ENCODE measurements at regions not wholly inside any gene's neighbourhood (a gene's known extent, or its start where the extent isn't known, plus 50 kb on each side); places are given as distances from the start of the nearest gene placed in this dataset.

DNA sequence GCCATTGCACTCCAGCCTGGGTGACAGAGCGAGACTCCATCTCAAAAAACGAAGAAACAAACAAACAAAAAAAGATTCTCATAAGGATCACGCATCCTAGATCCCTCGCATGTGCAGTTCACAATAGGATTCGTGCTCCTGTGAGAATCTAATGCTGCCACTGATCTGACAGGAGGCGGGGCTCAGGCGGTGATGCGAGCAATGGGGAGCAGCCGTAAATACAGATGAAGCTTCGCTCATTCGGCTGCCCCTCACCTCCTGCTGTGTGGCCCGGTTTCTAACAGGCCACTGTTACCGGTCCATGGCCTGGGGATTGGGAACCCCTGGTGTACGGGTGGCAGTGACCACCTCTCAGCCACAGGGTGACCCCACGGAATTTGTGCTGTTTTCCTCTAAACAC, 98.2 kb upstream of the MRI1 start:
- no peak for DNase-seq (ENCODE audit: low spot score)
- POLR2A ChIA-PET: no interaction called here
- Histone ChIP-seq H3K27ac (ENCODE audit: extremely low read length, insufficient read depth, low read length) (no peak overlapping the region), H3K79me2 (ENCODE audit: insufficient read depth, low read length) (no peaks in the 10 kb centered on the region), H3K9ac (ENCODE audit: insufficient read depth, low read depth, low read length) (no peak overlapping the region), H3K4me2 (ENCODE audit: low read depth, low read length) (no peak overlapping the region), H3K4me3 (replicated peaks in 1 of 3; ENCODE audit: insufficient read depth in 1 of 3, low read depth in 2 of 3, low read length in 3 of 3) (no peak overlapping the region), H3K27me3 (ENCODE audit: control insufficient read depth in 1 of 2, insufficient read depth in 2 of 2, low read length in 2 of 2) (no peaks in the 10 kb centered on the region), H4K20me1 (ENCODE audit: insufficient read depth, low read length) (no peaks in the 10 kb centered on the region), H2AFZ (ENCODE audit: low read length) (no peak overlapping the region), H3K4me1 (ENCODE audit: insufficient read depth, low read length) (no peaks in the 10 kb centered on the region), H3K36me3 (replicated peaks in 1 of 2; ENCODE audit: control insufficient read depth in 1 of 2, insufficient read depth in 2 of 2, low read length in 2 of 2) (no peaks in the 10 kb centered on the region), H3K9me3 (ENCODE audit: low read length) (no peaks in the 10 kb centered on the region)
- intact Hi-C loops (cut with micrococcal nuclease; ENCODE audit: unreplicated experiment) (no loop called here), in situ Hi-C loops (cut with HindIII; ENCODE audit: extremely low pct_ligation_motif_present, low pct_unique_long_range_greater_than_20kb) (no loop called here)
- CTCF ChIA-PET (ENCODE audit: low intra/inter-chr PET ratio, low total read pairs): no interaction called here
- 48% methylated on average over 7 of the region's 15 CpGs for WGBS (ENCODE audit: low lambda C conversion rate)
- TF ChIP-seq ZNF264 (CRISPR knock-in tag; IDR thresholded peaks at IDR 0.05) (no peak), POLR2A (IDR thresholded peaks at IDR 0.05; ENCODE audit: insufficient read depth in 1 of 2, low read depth in 2 of 2, low read length in 2 of 2) (no peak), RARG (CRISPR knock-in tag; IDR thresholded peaks at IDR 0.05; ENCODE audit: low read depth) (no peak), TBP (CRISPR knock-in tag; IDR thresholded peaks at IDR 0.05) (no peak), NR2F2 (IDR thresholded peaks at IDR 0.05; ENCODE audit: borderline replicate concordance, low read depth) (no peak), ZFP37 (CRISPR knock-in tag; IDR thresholded peaks at IDR 0.05; ENCODE audit: borderline replicate concordance) (no peak), MYNN (CRISPR knock-in tag; IDR thresholded peaks at IDR 0.05; ENCODE audit: low read depth) (no peak), SRSF1 (optimal IDR thresholded peaks at IDR 0.05; ENCODE audit: low read depth, low read length) (no peak), ZBTB8A (CRISPR knock-in tag; IDR thresholded peaks at IDR 0.05; ENCODE audit: borderline replicate concordance, low read depth) (no peak), ZNF468 (CRISPR knock-in tag; IDR thresholded peaks at IDR 0.05) (no peak), ZNF781 (CRISPR knock-in tag; IDR thresholded peaks at IDR 0.05; ENCODE audit: borderline replicate concordance, not compliant biosample characterization) (no peak), PTBP1 (IDR thresholded peaks at IDR 0.05; ENCODE audit: low read depth, low read length, poor library complexity, severe bottlenecking) (no peak), ZSCAN20 (CRISPR knock-in tag; IDR thresholded peaks at IDR 0.05; ENCODE audit: borderline replicate concordance) (no peak)
- TF ChIP-seq, protein P1, sequence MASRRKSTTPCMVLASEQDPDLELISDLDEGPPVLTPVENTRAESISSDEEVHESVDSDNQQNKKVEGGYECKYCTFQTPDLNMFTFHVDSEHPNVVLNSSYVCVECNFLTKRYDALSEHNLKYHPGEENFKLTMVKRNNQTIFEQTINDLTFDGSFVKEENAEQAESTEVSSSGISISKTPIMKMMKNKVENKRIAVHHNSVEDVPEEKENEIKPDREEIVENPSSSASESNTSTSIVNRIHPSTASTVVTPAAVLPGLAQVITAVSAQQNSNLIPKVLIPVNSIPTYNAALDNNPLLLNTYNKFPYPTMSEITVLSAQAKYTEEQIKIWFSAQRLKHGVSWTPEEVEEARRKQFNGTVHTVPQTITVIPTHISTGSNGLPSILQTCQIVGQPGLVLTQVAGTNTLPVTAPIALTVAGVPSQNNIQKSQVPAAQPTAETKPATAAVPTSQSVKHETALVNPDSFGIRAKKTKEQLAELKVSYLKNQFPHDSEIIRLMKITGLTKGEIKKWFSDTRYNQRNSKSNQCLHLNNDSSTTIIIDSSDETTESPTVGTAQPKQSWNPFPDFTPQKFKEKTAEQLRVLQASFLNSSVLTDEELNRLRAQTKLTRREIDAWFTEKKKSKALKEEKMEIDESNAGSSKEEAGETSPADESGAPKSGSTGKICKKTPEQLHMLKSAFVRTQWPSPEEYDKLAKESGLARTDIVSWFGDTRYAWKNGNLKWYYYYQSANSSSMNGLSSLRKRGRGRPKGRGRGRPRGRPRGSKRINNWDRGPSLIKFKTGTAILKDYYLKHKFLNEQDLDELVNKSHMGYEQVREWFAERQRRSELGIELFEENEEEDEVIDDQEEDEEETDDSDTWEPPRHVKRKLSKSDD (CRISPR knock-in tag; IDR thresholded peaks at IDR 0.05; ENCODE audit: low read depth): no peak
- TF ChIP-seq, protein P2, sequence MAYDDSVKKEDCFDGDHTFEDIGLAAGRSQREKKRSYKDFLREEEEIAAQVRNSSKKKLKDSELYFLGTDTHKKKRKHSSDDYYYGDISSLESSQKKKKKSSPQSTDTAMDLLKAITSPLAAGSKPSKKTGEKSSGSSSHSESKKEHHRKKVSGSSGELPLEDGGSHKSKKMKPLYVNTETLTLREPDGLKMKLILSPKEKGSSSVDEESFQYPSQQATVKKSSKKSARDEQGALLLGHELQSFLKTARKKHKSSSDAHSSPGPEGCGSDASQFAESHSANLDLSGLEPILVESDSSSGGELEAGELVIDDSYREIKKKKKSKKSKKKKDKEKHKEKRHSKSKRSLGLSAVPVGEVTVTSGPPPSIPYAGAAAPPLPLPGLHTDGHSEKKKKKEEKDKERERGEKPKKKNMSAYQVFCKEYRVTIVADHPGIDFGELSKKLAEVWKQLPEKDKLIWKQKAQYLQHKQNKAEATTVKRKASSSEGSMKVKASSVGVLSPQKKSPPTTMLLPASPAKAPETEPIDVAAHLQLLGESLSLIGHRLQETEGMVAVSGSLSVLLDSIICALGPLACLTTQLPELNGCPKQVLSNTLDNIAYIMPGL (CRISPR knock-in tag; IDR thresholded peaks at IDR 0.05; ENCODE audit: borderline replicate concordance in 1 of 2, low read depth in 1 of 2): no peak
- TF ChIP-seq, protein P3, sequence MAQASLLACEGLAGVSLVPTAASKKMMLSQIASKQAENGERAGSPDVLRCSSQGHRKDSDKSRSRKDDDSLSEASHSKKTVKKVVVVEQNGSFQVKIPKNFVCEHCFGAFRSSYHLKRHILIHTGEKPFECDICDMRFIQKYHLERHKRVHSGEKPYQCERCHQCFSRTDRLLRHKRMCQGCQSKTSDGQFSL (CRISPR knock-in tag; IDR thresholded peaks at IDR 0.05): no peak
- TF ChIP-seq, protein P4, sequence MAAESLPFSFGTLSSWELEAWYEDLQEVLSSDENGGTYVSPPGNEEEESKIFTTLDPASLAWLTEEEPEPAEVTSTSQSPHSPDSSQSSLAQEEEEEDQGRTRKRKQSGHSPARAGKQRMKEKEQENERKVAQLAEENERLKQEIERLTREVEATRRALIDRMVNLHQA (CRISPR knock-in tag; IDR thresholded peaks at IDR 0.05): no peak
- TF ChIP-seq, protein P5, sequence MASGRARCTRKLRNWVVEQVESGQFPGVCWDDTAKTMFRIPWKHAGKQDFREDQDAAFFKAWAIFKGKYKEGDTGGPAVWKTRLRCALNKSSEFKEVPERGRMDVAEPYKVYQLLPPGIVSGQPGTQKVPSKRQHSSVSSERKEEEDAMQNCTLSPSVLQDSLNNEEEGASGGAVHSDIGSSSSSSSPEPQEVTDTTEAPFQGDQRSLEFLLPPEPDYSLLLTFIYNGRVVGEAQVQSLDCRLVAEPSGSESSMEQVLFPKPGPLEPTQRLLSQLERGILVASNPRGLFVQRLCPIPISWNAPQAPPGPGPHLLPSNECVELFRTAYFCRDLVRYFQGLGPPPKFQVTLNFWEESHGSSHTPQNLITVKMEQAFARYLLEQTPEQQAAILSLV (CRISPR knock-in tag; IDR thresholded peaks at IDR 0.05; ENCODE audit: borderline replicate concordance): no peak
- no peak for FAIRE-seq
- no TSS peak for BruUV-seq (replicated peaks)
- ATAC-seq: no peak

Measured in HepG2 (cell line).